Right atrium auricular region (tissue), 2 donors: ENCODE measurements at regions not wholly inside any gene's neighbourhood (a gene's known extent, or its start where the extent isn't known, plus 50 kb on each side); places are given as distances from the start of the nearest gene placed in this dataset.

ENCODE experiments used
- DNase-seq: peaks from one replicate; pipeline ENCODE4 v3.0.0-alpha.2; 2019; ENCODE audit warnings: low spot score
- H3K27ac ChIP-seq, 2 donors: fragments of 200-600 bp; sonication (generic); 1 replicate in 1 of 2; 2 replicates in 1 of 2; pipeline ENCODE4 v1.5.1; 2016 to 2019
- H3K27me3 ChIP-seq, 2 donors: fragments of 200-600 bp; sonication (generic); one replicate each; pipeline versions ENCODE4 v1.5.1 to v1.6.0; 2017 to 2019
- H3K36me3 ChIP-seq: fragments of 200-600 bp; sonication (generic); one replicate; pipeline ENCODE4 v1.5.1; 2016
- H3K4me1 ChIP-seq, 2 donors: fragments of 200-600 bp; sonication (generic); one replicate each; pipeline versions ENCODE4 v1.5.1 to v1.6.0; 2017 to 2019
- H3K4me3 ChIP-seq, 2 donors: fragments of 200-600 bp; sonication (generic); 1 replicate in 1 of 2; 2 replicates in 1 of 2; pipeline ENCODE4 v1.5.1; 2017 to 2019; ENCODE audit warnings: mild to moderate bottlenecking in 1 of 2, moderate library complexity in 1 of 2
- H3K9me3 ChIP-seq, 2 donors: fragments of 200-600 bp; sonication (generic); one replicate each; pipeline ENCODE4 v1.5.1; 2019
- TF ChIP-seq, protein P1 (sequence below), 2 donors: fragments of 200-600 bp; sonication (generic); IDR thresholded peaks; one replicate each; pipeline ENCODE4 v1.5.1; 2019; ENCODE audit warnings: antibody characterized with exemption in 2 of 2

DNA sequence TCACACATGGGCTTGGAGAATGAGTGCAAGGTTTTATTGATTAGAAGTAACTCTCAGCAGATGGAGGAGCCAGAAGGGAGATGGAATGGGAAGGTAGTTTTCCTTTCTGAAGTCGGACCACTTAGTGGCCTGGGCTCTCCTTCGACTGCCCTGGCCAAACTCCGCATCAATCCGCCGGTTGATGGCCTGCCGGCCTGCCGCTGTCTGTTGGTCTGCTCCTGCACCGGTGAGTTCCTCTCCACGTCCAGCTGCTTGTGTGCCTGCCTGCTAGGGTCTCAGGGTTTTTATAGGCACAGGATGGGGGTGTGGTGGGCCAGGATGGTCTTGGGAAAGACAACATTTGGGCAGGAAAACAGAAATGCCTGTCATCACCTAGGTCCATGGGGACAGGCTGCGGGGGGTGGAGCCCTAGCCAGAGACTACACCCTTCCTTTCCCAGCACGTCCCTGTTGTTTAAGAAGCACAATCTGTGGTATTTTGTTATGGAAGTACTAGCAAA is 837.0 kb downstream of the PDCD6IP start:
- TF ChIP-seq, protein P1, sequence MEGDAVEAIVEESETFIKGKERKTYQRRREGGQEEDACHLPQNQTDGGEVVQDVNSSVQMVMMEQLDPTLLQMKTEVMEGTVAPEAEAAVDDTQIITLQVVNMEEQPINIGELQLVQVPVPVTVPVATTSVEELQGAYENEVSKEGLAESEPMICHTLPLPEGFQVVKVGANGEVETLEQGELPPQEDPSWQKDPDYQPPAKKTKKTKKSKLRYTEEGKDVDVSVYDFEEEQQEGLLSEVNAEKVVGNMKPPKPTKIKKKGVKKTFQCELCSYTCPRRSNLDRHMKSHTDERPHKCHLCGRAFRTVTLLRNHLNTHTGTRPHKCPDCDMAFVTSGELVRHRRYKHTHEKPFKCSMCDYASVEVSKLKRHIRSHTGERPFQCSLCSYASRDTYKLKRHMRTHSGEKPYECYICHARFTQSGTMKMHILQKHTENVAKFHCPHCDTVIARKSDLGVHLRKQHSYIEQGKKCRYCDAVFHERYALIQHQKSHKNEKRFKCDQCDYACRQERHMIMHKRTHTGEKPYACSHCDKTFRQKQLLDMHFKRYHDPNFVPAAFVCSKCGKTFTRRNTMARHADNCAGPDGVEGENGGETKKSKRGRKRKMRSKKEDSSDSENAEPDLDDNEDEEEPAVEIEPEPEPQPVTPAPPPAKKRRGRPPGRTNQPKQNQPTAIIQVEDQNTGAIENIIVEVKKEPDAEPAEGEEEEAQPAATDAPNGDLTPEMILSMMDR (IDR thresholded peaks at IDR 0.05) = no peak
- no peak for DNase-seq

DNA sequence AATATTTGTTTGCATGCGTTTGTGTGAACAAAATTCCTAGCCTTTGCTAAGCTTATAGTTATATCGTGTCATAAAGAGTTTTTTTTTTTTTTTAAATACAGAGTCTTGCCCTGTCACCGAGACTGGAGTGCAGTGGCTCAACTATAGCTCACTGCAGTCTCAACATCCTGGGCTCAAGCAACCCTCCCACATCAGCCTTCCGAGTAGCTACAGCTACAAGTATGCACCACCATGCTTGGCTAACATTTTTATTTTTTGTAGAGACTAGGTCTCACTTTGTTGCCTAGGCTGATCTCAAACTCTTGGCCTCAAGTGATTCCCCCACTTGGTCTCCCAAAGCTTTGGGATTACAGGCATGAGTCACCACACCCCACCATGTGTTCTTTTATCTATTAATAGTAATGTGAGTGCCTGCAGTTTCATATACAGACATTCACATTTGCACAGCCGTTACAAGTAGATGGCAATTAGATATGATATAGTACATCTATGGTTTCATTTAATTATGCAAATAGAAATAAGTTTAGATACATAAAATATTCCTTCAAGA is 848.6 kb downstream of the PDCD6IP start:
- DNase-seq = no peak
- Histone ChIP-seq H3K9me3 (no peaks in the 10 kb centered on the region), H3K27me3 (no peaks in the 10 kb centered on the region), H3K27ac (no peak overlapping the region), H3K4me3 (no peak overlapping the region), H3K36me3 (no peaks in the 10 kb centered on the region), H3K4me1 (no peaks in the 10 kb centered on the region)
- TF ChIP-seq, protein P1 (IDR thresholded peaks at IDR 0.05) = no peak

More for the DNA sequence above, 837.0 kb downstream of the PDCD6IP start:
- Histone ChIP-seq H3K27me3 (no peaks in the 10 kb centered on the region), H3K36me3 (no peaks in the 10 kb centered on the region), H3K27ac (no peak overlapping the region), H3K9me3 (no peaks in the 10 kb centered on the region), H3K4me3 (no peak overlapping the region), H3K4me1 (no peaks in the 10 kb centered on the region)

DNA sequence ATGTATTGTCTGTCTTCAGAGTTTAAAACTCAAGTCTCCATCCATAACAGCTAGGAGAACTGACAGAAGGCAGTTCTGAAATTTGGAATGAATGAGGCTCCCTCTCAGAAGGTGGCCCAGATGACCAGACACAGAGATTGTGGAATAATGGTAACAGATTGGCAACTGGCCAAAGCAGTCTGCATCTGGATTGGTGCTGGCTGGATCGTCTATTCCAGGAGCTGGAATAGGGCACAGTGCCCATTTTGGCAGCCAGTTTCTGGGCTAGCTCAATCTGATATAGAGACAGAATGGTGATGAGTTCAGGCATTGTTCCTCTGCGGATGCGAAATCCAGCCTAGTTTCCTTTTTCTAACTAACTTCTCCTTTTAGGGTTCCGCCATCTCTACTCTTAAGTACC is 851.7 kb downstream of the PDCD6IP start:
- no peaks in the 10 kb centered on the region for H3K27me3 ChIP-seq
- no peak overlapping the region for H3K27ac ChIP-seq
- TF ChIP-seq, protein P1 (IDR thresholded peaks at IDR 0.05) = no peak
- H3K4me3 ChIP-seq = no peak overlapping the region
- H3K9me3 ChIP-seq = no peaks in the 10 kb centered on the region
- no peaks in the 10 kb centered on the region for H3K36me3 ChIP-seq
- no peaks in the 10 kb centered on the region for H3K4me1 ChIP-seq
- no peak for DNase-seq

DNA sequence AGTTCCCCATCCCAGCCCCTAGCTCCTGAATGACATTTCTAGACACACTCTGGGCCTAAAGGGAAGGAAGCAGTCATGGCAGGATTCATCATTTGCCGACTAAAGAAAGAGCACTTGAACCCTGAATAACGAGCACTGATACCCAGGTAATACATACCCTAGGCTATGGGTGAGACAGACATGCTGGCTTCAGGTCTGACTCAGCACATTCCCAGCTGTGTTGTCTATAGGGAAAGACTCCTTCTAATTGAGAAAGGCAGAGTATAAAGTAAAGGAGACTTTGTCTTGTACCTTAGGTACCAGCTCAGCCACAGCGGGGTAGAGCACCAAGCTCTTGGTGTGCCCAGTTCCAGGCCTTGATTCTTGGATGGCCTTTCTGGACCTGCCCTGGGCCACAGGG is 870.5 kb downstream of the PDCD6IP start:
- Histone ChIP-seq H3K27me3 (no peaks in the 10 kb centered on the region), H3K9me3 (no peaks in the 10 kb centered on the region), H3K4me3 (no peak overlapping the region), H3K36me3 (no peaks in the 10 kb centered on the region), H3K27ac (no peak overlapping the region), H3K4me1 (no peaks in the 10 kb centered on the region)
- TF ChIP-seq, protein P1 (IDR thresholded peaks at IDR 0.05) = no peak
- DNase-seq = no peak

DNA sequence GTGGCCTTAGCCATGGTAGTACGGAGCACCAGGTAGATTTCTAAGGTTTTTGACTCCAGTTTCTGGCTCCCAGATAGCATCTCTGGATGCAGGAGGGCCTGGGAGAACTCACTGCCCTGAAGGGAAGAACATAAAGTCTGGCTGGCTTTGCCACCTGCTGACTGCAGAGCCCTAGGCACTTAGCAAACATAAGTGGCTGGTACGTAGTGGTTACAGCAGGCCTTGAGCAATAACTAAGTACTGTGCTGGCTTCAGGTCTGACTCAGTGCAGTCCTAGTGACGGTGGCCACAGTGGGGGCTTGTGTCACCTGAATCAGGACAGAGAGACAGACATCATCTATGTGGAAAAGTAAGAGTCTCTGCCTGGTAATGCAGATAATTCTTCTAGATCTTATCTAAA is 871.1 kb downstream of the PDCD6IP start:
- Histone ChIP-seq H3K4me1 (no peaks in the 10 kb centered on the region), H3K4me3 (no peak overlapping the region), H3K27ac (no peak overlapping the region), H3K9me3 (no peaks in the 10 kb centered on the region), H3K27me3 (no peaks in the 10 kb centered on the region), H3K36me3 (no peaks in the 10 kb centered on the region)
- TF ChIP-seq, protein P1 (IDR thresholded peaks at IDR 0.05) = no peak
- DNase-seq = no peak
